ENCODE measurements at regions not wholly inside any gene's neighbourhood (a gene's known extent, or its start where the extent isn't known, plus 50 kb on each side); places are given as distances from the start of the nearest gene placed in this dataset.

DNA sequence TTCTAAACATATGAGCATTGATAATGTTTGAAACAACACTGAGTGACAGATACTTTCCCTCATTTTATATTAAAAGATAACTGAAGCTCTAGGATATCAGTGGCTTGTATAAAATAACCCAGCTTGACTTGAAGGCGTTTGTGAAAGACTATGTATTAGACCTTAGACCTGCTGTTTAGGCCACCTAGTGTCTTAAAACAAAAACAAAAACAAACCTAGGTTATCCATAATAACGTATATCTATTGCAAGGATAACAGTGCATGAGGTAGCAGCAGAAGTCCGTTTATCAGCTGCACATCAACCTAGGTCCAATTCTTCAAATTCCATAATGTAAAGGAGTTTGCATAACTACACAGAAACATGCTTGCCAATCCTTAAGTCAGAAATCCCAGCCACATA, 79.5 kb upstream of the MAP2 start:
- H3K9me3 ChIP-seq (ENCODE audit: low read length) = no peaks in the 10 kb centered on the region
- no peak overlapping the region for H3K27ac ChIP-seq (ENCODE audit: low read length)
- no peaks in the 10 kb centered on the region for H3K36me3 ChIP-seq (ENCODE audit: insufficient read depth, low read length)
- no peak overlapping the region for H3K4me3 ChIP-seq (ENCODE audit: low read length)
- no peaks in the 10 kb centered on the region for H4K20me1 ChIP-seq (ENCODE audit: insufficient read depth, low read depth, low read length)
- H2AFZ ChIP-seq (ENCODE audit: low read length) = no peak overlapping the region
- H3K27me3 ChIP-seq (ENCODE audit: low read length) = no peaks in the 10 kb centered on the region
- H3K4me2 ChIP-seq (ENCODE audit: low read depth, low read length, poor library complexity, severe bottlenecking) = no peak overlapping the region
- DNase-seq = no peak
- no peaks in the 10 kb centered on the region for H3K4me1 ChIP-seq (ENCODE audit: low read length)
- H3K79me2 ChIP-seq (ENCODE audit: low read length) = no peaks in the 10 kb centered on the region
- no peaks in the 10 kb centered on the region for H3K9me2 ChIP-seq (replicated peaks; ENCODE audit: insufficient read depth, low read length)
- H3K9ac ChIP-seq (ENCODE audit: low read length) = no peak overlapping the region

DNA sequence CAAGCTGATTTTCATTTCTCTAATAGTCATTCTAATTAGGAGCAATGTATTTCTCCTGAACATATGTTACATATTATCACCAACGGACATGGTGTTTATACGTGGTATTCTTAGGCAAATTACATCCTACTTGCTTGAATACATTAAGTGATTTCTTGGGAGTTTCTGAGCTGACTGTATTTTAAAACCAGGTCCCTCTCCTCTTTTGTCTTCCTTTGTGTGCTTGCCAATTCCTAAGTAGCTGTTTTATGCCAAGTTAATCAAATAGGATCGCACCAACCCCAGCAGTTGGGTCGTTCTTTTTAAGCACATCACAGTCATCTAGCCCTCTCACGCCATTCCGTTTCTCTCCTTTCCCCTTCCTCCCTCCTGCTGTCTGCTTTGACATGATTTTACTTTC, 75.4 kb upstream of the MAP2 start:
- Histone ChIP-seq H3K36me3 (ENCODE audit: insufficient read depth, low read length) (no peaks in the 10 kb centered on the region), H3K9me2 (replicated peaks; ENCODE audit: insufficient read depth, low read length) (no peaks in the 10 kb centered on the region), H3K9me3 (ENCODE audit: low read length) (no peaks in the 10 kb centered on the region), H3K4me3 (ENCODE audit: low read length) (no peak overlapping the region), H3K9ac (ENCODE audit: low read length) (no peak overlapping the region), H3K79me2 (ENCODE audit: low read length) (no peaks in the 10 kb centered on the region), H3K4me2 (ENCODE audit: low read depth, low read length, poor library complexity, severe bottlenecking) (no peak overlapping the region), H2AFZ (ENCODE audit: low read length) (no peak overlapping the region), H3K4me1 (ENCODE audit: low read length) (no peaks in the 10 kb centered on the region), H4K20me1 (ENCODE audit: insufficient read depth, low read depth, low read length) (no peaks in the 10 kb centered on the region), H3K27me3 (ENCODE audit: low read length) (no peaks in the 10 kb centered on the region), H3K27ac (ENCODE audit: low read length) (no peak overlapping the region)
- no peak for DNase-seq

DNA sequence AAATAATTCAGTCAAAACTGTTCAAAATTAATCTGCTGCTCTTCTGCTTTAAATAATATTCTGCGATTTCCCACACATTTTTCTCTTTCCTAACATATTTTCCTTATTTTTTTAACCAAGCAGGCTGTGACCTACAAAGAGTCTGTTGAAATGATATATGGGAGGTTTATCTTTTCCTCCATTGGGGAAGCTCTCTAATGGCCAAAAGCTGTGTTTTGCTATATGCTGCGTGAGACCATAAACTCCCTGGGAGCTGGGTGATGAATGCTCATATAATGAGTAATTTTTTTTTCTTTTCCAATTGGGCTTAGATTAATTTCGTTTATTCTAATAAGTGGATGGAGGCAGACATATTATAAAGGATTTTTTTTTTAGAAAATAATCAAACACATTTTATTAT, 72.2 kb upstream of the MAP2 start:
- Histone ChIP-seq H3K79me2 (ENCODE audit: low read length) (no peaks in the 10 kb centered on the region), H3K9me2 (replicated peaks; ENCODE audit: insufficient read depth, low read length) (no peaks in the 10 kb centered on the region), H3K4me3 (ENCODE audit: low read length) (no peak overlapping the region), H2AFZ (ENCODE audit: low read length) (no peak overlapping the region), H3K27me3 (ENCODE audit: low read length) (no peaks in the 10 kb centered on the region), H3K9ac (ENCODE audit: low read length) (no peak overlapping the region), H3K4me1 (ENCODE audit: low read length) (no peaks in the 10 kb centered on the region), H3K36me3 (ENCODE audit: insufficient read depth, low read length) (no peaks in the 10 kb centered on the region), H3K4me2 (ENCODE audit: low read depth, low read length, poor library complexity, severe bottlenecking) (no peak overlapping the region), H3K27ac (ENCODE audit: low read length) (no peak overlapping the region), H4K20me1 (ENCODE audit: insufficient read depth, low read depth, low read length) (no peaks in the 10 kb centered on the region), H3K9me3 (ENCODE audit: low read length) (no peaks in the 10 kb centered on the region)
- DNase-seq = no peak

DNA sequence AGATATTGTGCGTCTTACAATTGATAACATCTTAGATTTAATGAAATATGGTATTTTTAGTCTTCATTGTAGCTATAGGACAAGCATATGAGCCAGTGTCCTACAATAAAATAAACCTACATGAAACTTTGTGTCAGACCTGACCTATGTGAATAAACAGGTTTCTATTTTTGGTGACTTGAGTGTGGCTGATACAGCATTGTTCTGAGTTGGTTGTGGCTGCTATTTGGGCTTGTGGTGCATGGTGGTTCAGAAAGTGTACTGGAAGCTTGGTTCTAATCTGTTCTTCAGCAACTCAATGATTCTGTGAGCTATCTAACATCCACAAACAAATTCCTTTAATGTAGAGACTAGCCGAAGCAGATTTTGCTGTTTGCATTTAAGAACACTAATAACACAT, 64.9 kb upstream of the MAP2 start:
- Histone ChIP-seq H3K36me3 (ENCODE audit: insufficient read depth, low read length) (no peaks in the 10 kb centered on the region), H3K9me2 (replicated peaks; ENCODE audit: insufficient read depth, low read length) (no peaks in the 10 kb centered on the region), H3K9me3 (ENCODE audit: low read length) (no peaks in the 10 kb centered on the region), H3K4me2 (ENCODE audit: low read depth, low read length, poor library complexity, severe bottlenecking) (no peak overlapping the region), H3K79me2 (ENCODE audit: low read length) (no peaks in the 10 kb centered on the region), H3K27me3 (ENCODE audit: low read length) (no peaks in the 10 kb centered on the region), H3K9ac (ENCODE audit: low read length) (no peak overlapping the region), H2AFZ (ENCODE audit: low read length) (no peak overlapping the region), H3K4me1 (ENCODE audit: low read length) (no peaks in the 10 kb centered on the region), H3K27ac (ENCODE audit: low read length) (no peak overlapping the region), H4K20me1 (ENCODE audit: insufficient read depth, low read depth, low read length) (no peaks in the 10 kb centered on the region), H3K4me3 (ENCODE audit: low read length) (no peak overlapping the region)
- DNase-seq = no peak

DNA sequence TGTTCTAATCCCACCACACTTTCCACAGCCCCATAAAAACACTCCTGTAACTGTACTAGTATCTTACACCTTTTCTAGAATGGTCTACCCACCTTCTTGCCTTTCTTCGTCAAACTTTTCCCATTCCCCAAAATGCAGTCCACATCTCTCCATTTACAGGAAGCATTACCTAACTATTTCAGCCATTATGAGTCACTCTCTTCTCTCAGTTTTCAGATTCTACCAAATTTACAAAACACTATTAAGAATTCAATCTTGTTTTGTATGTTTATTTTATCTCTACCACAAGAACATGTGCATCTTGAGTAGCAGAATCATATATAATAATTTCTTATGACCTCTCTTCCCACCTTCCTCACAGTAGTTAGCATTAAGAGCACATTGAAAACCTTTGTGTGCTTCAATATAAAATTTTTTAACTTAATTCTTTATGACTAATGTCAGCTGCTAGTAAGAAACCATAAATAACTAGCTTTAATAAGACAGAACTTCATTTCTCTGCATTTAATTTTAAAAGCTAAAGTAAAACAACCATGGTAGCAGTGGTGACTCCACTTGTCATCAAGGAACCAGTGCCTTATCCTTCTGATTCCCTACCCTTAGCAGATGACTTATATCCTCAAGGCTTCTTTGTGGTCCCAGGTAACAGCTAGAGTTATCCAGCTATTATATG, 56.6 kb upstream of the MAP2 start:
- no peaks in the 10 kb centered on the region for H3K9me2 ChIP-seq (replicated peaks; ENCODE audit: insufficient read depth, low read length)
- 0 out of 2 replicates have a peak, but pooled peaks cover 3% of the 10 kb centered on the region for H3K27me3 ChIP-seq (ENCODE audit: low read length)
- H3K36me3 ChIP-seq (ENCODE audit: insufficient read depth, low read length) = no peaks in the 10 kb centered on the region
- no peak overlapping the region for H2AFZ ChIP-seq (ENCODE audit: low read length)
- no peak for DNase-seq
- no peak overlapping the region for H3K4me2 ChIP-seq (ENCODE audit: low read depth, low read length, poor library complexity, severe bottlenecking)
- H3K4me1 ChIP-seq (ENCODE audit: low read length) = no peaks in the 10 kb centered on the region
- no peaks in the 10 kb centered on the region for H3K9me3 ChIP-seq (ENCODE audit: low read length)
- no peaks in the 10 kb centered on the region for H4K20me1 ChIP-seq (ENCODE audit: insufficient read depth, low read depth, low read length)
- H3K27ac ChIP-seq (ENCODE audit: low read length) = no peak overlapping the region
- no peak overlapping the region for H3K9ac ChIP-seq (ENCODE audit: low read length)
- H3K4me3 ChIP-seq (ENCODE audit: low read length) = no peak overlapping the region
- H3K79me2 ChIP-seq (ENCODE audit: low read length) = no peaks in the 10 kb centered on the region

DNA sequence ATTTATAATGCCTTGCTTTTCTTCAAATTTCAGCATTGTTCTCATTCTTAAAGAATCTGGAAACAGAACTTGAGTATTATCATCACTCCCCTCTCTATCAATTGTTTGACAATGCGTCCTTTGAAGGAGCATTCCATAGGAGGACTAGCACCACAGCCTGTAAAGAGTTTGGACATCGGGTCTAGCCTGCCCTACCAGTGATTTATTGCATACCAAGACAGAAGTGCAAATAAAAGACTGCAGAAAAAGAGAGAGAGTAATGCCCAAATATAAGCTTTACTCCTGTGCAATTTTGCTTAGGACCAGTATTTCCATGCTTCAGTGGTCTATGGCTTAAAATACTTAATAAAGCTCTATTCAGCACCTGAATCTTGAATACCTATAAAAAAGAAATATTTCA, 55.4 kb upstream of the MAP2 start:
- DNase-seq = no peak
- Histone ChIP-seq H3K9me3 (ENCODE audit: low read length) (no peaks in the 10 kb centered on the region), H3K9ac (ENCODE audit: low read length) (no peak overlapping the region), H3K36me3 (ENCODE audit: insufficient read depth, low read length) (no peaks in the 10 kb centered on the region), H2AFZ (ENCODE audit: low read length) (no peak overlapping the region), H3K9me2 (replicated peaks; ENCODE audit: insufficient read depth, low read length) (no peaks in the 10 kb centered on the region), H3K4me2 (ENCODE audit: low read depth, low read length, poor library complexity, severe bottlenecking) (no peak overlapping the region), H3K79me2 (ENCODE audit: low read length) (no peaks in the 10 kb centered on the region), H3K27me3 (ENCODE audit: low read length) (0 out of 2 replicates have a peak, but pooled peaks cover 3% of the 10 kb centered on the region), H3K4me1 (ENCODE audit: low read length) (no peaks in the 10 kb centered on the region), H3K27ac (ENCODE audit: low read length) (no peak overlapping the region), H4K20me1 (ENCODE audit: insufficient read depth, low read depth, low read length) (no peaks in the 10 kb centered on the region), H3K4me3 (ENCODE audit: low read length) (no peak overlapping the region)

DNA sequence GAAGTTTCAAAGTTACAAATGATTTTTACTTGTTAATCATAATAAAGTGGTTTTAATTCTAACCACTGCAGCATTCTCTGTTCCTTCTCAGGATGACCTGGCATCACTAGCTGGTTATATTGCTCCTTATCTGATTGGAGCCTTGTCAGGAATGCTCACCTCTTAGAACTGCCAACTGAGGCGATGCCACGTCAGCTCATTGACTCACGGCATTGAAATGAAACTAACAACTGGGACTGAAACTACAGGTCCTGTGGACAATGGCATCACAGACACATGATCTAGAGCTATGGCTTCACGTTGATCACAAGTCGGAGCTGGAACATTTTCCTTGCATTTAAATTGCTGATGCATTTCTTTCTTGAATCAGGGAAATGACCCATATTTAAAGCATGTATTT, 54.9 kb upstream of the MAP2 start:
- no peak overlapping the region for H3K4me2 ChIP-seq (ENCODE audit: low read depth, low read length, poor library complexity, severe bottlenecking)
- no peak overlapping the region for H3K27ac ChIP-seq (ENCODE audit: low read length)
- H3K4me1 ChIP-seq (ENCODE audit: low read length) = no peaks in the 10 kb centered on the region
- no peak overlapping the region for H3K9ac ChIP-seq (ENCODE audit: low read length)
- 0 out of 2 replicates have a peak, but pooled peaks cover 3% of the 10 kb centered on the region for H3K27me3 ChIP-seq (ENCODE audit: low read length)
- H4K20me1 ChIP-seq (ENCODE audit: insufficient read depth, low read depth, low read length) = no peaks in the 10 kb centered on the region
- no peaks in the 10 kb centered on the region for H3K9me3 ChIP-seq (ENCODE audit: low read length)
- H2AFZ ChIP-seq (ENCODE audit: low read length) = no peak overlapping the region
- no peak overlapping the region for H3K4me3 ChIP-seq (ENCODE audit: low read length)
- H3K36me3 ChIP-seq (ENCODE audit: insufficient read depth, low read length) = no peaks in the 10 kb centered on the region
- no peaks in the 10 kb centered on the region for H3K9me2 ChIP-seq (replicated peaks; ENCODE audit: insufficient read depth, low read length)
- no peaks in the 10 kb centered on the region for H3K79me2 ChIP-seq (ENCODE audit: low read length)
- DNase-seq = no peak

DNA sequence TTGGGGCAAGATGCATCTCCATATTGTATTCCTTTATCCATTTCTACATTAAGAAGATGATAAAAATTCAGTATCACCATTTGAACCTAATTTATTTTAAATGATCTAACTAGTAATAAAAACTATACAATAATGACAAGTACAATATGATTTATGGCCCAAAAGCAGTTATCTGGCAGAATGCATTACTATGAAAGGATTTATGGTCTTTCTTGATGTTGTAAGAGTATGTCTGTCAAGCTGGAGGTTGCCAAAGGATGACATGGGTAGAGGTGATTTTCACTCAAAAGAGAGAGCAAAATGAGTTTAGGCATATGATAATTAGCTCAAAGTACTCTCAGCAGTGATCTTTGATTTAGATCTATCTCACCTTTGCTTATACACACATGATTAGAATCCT, 54.2 kb upstream of the MAP2 start:
- no peaks in the 10 kb centered on the region for H3K9me2 ChIP-seq (replicated peaks; ENCODE audit: insufficient read depth, low read length)
- no peak for DNase-seq
- H3K4me2 ChIP-seq (ENCODE audit: low read depth, low read length, poor library complexity, severe bottlenecking) = no peak overlapping the region
- H4K20me1 ChIP-seq (ENCODE audit: insufficient read depth, low read depth, low read length) = no peaks in the 10 kb centered on the region
- no peaks in the 10 kb centered on the region for H3K9me3 ChIP-seq (ENCODE audit: low read length)
- H3K79me2 ChIP-seq (ENCODE audit: low read length) = no peaks in the 10 kb centered on the region
- no peak overlapping the region for H3K9ac ChIP-seq (ENCODE audit: low read length)
- H2AFZ ChIP-seq (ENCODE audit: low read length) = no peak overlapping the region
- H3K27ac ChIP-seq (ENCODE audit: low read length) = no peak overlapping the region
- no peak overlapping the region for H3K4me3 ChIP-seq (ENCODE audit: low read length)
- H3K36me3 ChIP-seq (ENCODE audit: insufficient read depth, low read length) = no peaks in the 10 kb centered on the region
- H3K27me3 ChIP-seq (ENCODE audit: low read length) = 0 out of 2 replicates have a peak, but pooled peaks cover 3% of the 10 kb centered on the region
- H3K4me1 ChIP-seq (ENCODE audit: low read length) = no peaks in the 10 kb centered on the region

Measured in Karpas-422 (cell line).